K562 (cell line): ENCODE measurements at regions not wholly inside any gene's neighbourhood (a gene's known extent, or its start where the extent isn't known, plus 50 kb on each side); places are given as distances from the start of the nearest gene placed in this dataset.
A peak's percentile ranks its signal among the peaks of the same experiment; 100 is the strongest.

Source experiments
- ATAC-seq: fragments of 200-7000 bp; cut with Tn5 transposase; 3 replicates; pipeline ENCODE4 v1.9.1; 2020; ENCODE audit warnings: moderate library complexity
- BruUV-seq: library from RNA; stranded (reverse); fragments of 400-500 nt; replicated peaks from 2 replicates; lab custom pipeline; 2021; lab: Mats Ljungman, UMichigan
- CTCF ChIA-PET: fragments of 300-600 bp; formaldehyde crosslinking; extraction: SDS; loops from one replicate; lab custom pipeline; 2021; ENCODE audit warnings: low intra/inter-chr PET ratio; lab: Yijun Ruan, JAX
- POLR2A ChIA-PET: fragments of 300-600, 350-650 bp; sonication (Branson Sonifier 250); formaldehyde crosslinking; extraction: SDS; loops from one replicate; lab custom pipeline; 2021; ENCODE audit warnings: antibody characterized with exemption, inconsistent platforms; lab: Yijun Ruan, JAX
- DNase-seq, 4 experiments: peaks; one replicate each; pipeline versions ENCODE4 v3.0.0 to v3.0.0-alpha.2; 2011 to 2018; ENCODE audit warnings: low spot score in 3 of 4, mixed read lengths in 3 of 4; ENCODE audit errors: extremely low read depth in 1 of 4
- FAIRE-seq: peaks from 2 replicates; lab custom pipeline; 2011; peaks lifted over from hg19 to GRCh38; lab: Jason Lieb, UNC
- H2AFZ ChIP-seq: 2 replicates; pipeline ENCODE4 v1.6.0; 2011; ENCODE audit warnings: low read depth, low read length, control low read depth, inconsistent platforms
- H3K27ac ChIP-seq: fragments of 200-600 bp; 3 replicates; pipeline ENCODE4 v1.8.0; 2011; ENCODE audit warnings: low read depth, mild to moderate bottlenecking, control low read depth, inconsistent platforms, low read length, moderate library complexity, mixed read lengths; ENCODE audit errors: extremely low read depth
- H3K27me3 ChIP-seq, 2 experiments: fragments of 300-600 bp in 1 of 2; 2 replicates in 1 of 2; 3 replicates in 1 of 2; pipeline versions ENCODE4 v1.6.0 to v1.8.0; 2011; ENCODE audit warnings: inconsistent platforms in 2 of 2, low read length in 2 of 2, mild to moderate bottlenecking in 1 of 2, mixed read lengths in 1 of 2, moderate library complexity in 1 of 2; ENCODE audit not compliant: control insufficient read depth in 2 of 2, insufficient read depth in 2 of 2
- H3K36me3 ChIP-seq: fragments of 300-600 bp; 3 replicates; pipeline ENCODE4 v1.8.0; 2011; ENCODE audit warnings: mild to moderate bottlenecking, low read length, inconsistent platforms; ENCODE audit not compliant: control insufficient read depth, insufficient read depth
- H3K4me1 ChIP-seq, 2 experiments: fragments of 200-600 bp in 1 of 2; replicated peaks in 1 of 2; 2 replicates in 1 of 2; 3 replicates in 1 of 2; pipeline versions ENCODE4 v1.5.1 to v1.8.0; 2011; ENCODE audit warnings: inconsistent platforms in 2 of 2, low read length in 2 of 2, mild to moderate bottlenecking in 1 of 2, mixed read lengths in 1 of 2, moderate library complexity in 1 of 2; ENCODE audit not compliant: control insufficient read depth in 2 of 2, insufficient read depth in 2 of 2
- H3K4me2 ChIP-seq: 2 replicates; pipeline ENCODE4 v1.6.1; 2011; ENCODE audit warnings: low read length, control low read depth, inconsistent platforms, mixed read lengths; ENCODE audit not compliant: insufficient read depth
- H3K4me3 ChIP-seq: fragments of 200-600 bp; sonication (generic), shearing (Covaris generic); 2 replicates; pipeline ENCODE4 v1.5.1; 2016; ENCODE audit warnings: control low read depth, inconsistent platforms
- H3K79me2 ChIP-seq: fragments of 200-600 bp; 3 replicates; pipeline ENCODE4 v1.8.0; 2011; ENCODE audit warnings: low read length, inconsistent platforms; ENCODE audit not compliant: control insufficient read depth, insufficient read depth
- H3K9ac ChIP-seq, 2 experiments: 2 replicates each; pipeline versions ENCODE4 v1.6.0 to v1.6.1; 2011; ENCODE audit warnings: low read depth in 2 of 2, low read length in 2 of 2, control low read depth in 1 of 2, inconsistent platforms in 1 of 2, mild to moderate bottlenecking in 1 of 2, mixed read lengths in 1 of 2; ENCODE audit not compliant: insufficient read depth in 1 of 2
- H3K9me1 ChIP-seq: one replicate; pipeline ENCODE4 v1.6.0; 2011; ENCODE audit warnings: inconsistent platforms, mild to moderate bottlenecking, low read length, moderate library complexity; ENCODE audit not compliant: control insufficient read depth, insufficient read depth
- H3K9me3 ChIP-seq: replicated peaks from 2 replicates; pipeline ENCODE4 v1.5.1; 2011; ENCODE audit warnings: low read depth, low read length, inconsistent platforms; ENCODE audit not compliant: control insufficient read depth, insufficient read depth
- H4K20me1 ChIP-seq: replicated peaks from 2 replicates; pipeline ENCODE4 v1.6.1; 2011; ENCODE audit warnings: low read length, inconsistent platforms, mixed read lengths; ENCODE audit not compliant: control insufficient read depth, insufficient read depth
- CXXC5 ChIP-seq: fragments of 250-450 bp; sonication (Bioruptor Pico); IDR thresholded peaks from 2 replicates; pipeline ENCODE4 v1.8.0; 2022; ENCODE audit warnings: inconsistent platforms, mild to moderate bottlenecking, moderate library complexity
- ETS2 ChIP-seq: IDR thresholded peaks from 2 replicates; pipeline ENCODE4 v1.6.1; 2016; ENCODE audit warnings: borderline replicate concordance, missing genetic modification characterization, mild to moderate bottlenecking, moderate library complexity, missing compliant biosample characterization; ENCODE audit not compliant: poor library complexity, severe bottlenecking
- HCFC1 ChIP-seq: IDR thresholded peaks from 2 replicates; pipeline ENCODE4 v1.6.1; 2012; ENCODE audit warnings: low read depth, low read length, improper control_type of control experiment
- KDM5B ChIP-seq: fragments of 200-600 bp; sonication (generic); IDR thresholded peaks from 2 replicates; pipeline ENCODE4 v1.6.1; 2012; ENCODE audit warnings: low read depth, mild to moderate bottlenecking, moderate library complexity, low read length, control low read depth, inconsistent platforms; ENCODE audit not compliant: insufficient replicate concordance
- MEF2A ChIP-seq: IDR thresholded peaks from 2 replicates; pipeline ENCODE4 v1.6.1; 2011; ENCODE audit warnings: low read depth, mild to moderate bottlenecking, low read length, moderate library complexity; ENCODE audit not compliant: control insufficient read depth
- PHF8 ChIP-seq: fragments of 200-600 bp; sonication (generic); IDR thresholded peaks from 2 replicates; pipeline ENCODE4 v1.6.1; 2012; ENCODE audit warnings: mixed run types, mild to moderate bottlenecking, inconsistent platforms, low read length, moderate library complexity, borderline replicate concordance
- TFAP4 ChIP-seq: sonication (generic); formaldehyde crosslinking; IDR thresholded peaks from 2 replicates; pipeline ENCODE4 v1.8.0; 2022; ENCODE audit warnings: missing genetic modification reagents, mild to moderate bottlenecking, moderate library complexity, borderline replicate concordance
- ZNF197 ChIP-seq: fragments of 200-800 bp; sonication (Bioruptor generic); IDR thresholded peaks from 2 replicates; pipeline ENCODE4 v1.6.1; 2016; ENCODE audit warnings: low read depth, missing genetic modification characterization, missing compliant biosample characterization
- ZNF551 ChIP-seq: fragments of 250-450 bp; sonication (Bioruptor Pico); IDR thresholded peaks from 2 replicates; pipeline ENCODE4 v1.5.0; 2021; ENCODE audit warnings: mild to moderate bottlenecking, moderate library complexity
- ZNF668 ChIP-seq: fragments of 250-450 bp; sonication (Bioruptor Pico); IDR thresholded peaks from 2 replicates; pipeline ENCODE4 v1.8.0; 2022; ENCODE audit warnings: mild to moderate bottlenecking, inconsistent platforms
- WGBS: fragments of 100-300 bp; shearing (Covaris generic); methylation state at CpG from one replicate; pipeline ENCODE4 v1.1.6; 2016; ENCODE audit warnings: low coverage, mixed read lengths; ENCODE audit not compliant: insufficient coverage; ENCODE audit errors: missing lambda C conversion rate; 5-methylcytosine and 5-hydroxymethylcytosine counted together
- in situ Hi-C: fragments of 300-500 bp; cut with MboI; formaldehyde crosslinking; loops from 4 replicates; pipeline ENCODE4 v1.15.0; 2018; ENCODE audit warnings: inconsistent platforms, mixed read lengths
- intact Hi-C: fragments of 100-400 bp; cut with micrococcal nuclease; formaldehyde crosslinking; loops from 2 replicates; pipeline ENCODE4 v1.14.2; 2022
- TF ChIP-seq, protein P1 (sequence below), 2 experiments: fragments of 450-650 bp in 1 of 2; sonication (generic) in 1 of 2; formaldehyde crosslinking in 1 of 2; IDR thresholded peaks in 1 of 2; conservative IDR thresholded peaks in 1 of 2; 2 replicates each; pipeline versions ENCODE4 v1.6.1 to v1.8.1; 2016 to 2023; ENCODE audit warnings: mild to moderate bottlenecking in 2 of 2, moderate library complexity in 2 of 2, inconsistent platforms in 1 of 2, missing genetic modification reagents in 1 of 2
- TF ChIP-seq, protein P2 (sequence below), 2 experiments: fragments of 450-650 bp in 1 of 2; sonication (generic) in 1 of 2; formaldehyde crosslinking; conservative IDR thresholded peaks; 2 replicates each; pipeline versions ENCODE4 v1.4.0 to v1.8.1; 2020 to 2022; ENCODE audit warnings: mild to moderate bottlenecking in 1 of 2, missing genetic modification reagents in 1 of 2
- TF ChIP-seq, protein P3 (sequence below): fragments of 200-800 bp; sonication (Bioruptor generic); IDR thresholded peaks from 2 replicates; pipeline ENCODE4 v1.6.1; 2017; ENCODE audit warnings: missing genetic modification characterization, missing compliant biosample characterization

GRCh38 chr5:124902097-124902821 is 155.8 kb upstream of the ZNF608 start (continued):
- TF ChIP-seq MEF2A (peak; percentile 80), TFAP4 (CRISPR knock-in tag) (no peak)
- TF ChIP-seq, protein P1, sequence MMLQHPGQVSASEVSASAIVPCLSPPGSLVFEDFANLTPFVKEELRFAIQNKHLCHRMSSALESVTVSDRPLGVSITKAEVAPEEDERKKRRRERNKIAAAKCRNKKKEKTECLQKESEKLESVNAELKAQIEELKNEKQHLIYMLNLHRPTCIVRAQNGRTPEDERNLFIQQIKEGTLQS (IDR thresholded peaks at IDR 0.05): 0 out of 2 replicates have a peak, but pooled peaks have one; percentile 33
- TF ChIP-seq, protein P1 (CRISPR knock-in tag; conservative IDR thresholded peaks at IDR 0.05): no peak

DNA sequence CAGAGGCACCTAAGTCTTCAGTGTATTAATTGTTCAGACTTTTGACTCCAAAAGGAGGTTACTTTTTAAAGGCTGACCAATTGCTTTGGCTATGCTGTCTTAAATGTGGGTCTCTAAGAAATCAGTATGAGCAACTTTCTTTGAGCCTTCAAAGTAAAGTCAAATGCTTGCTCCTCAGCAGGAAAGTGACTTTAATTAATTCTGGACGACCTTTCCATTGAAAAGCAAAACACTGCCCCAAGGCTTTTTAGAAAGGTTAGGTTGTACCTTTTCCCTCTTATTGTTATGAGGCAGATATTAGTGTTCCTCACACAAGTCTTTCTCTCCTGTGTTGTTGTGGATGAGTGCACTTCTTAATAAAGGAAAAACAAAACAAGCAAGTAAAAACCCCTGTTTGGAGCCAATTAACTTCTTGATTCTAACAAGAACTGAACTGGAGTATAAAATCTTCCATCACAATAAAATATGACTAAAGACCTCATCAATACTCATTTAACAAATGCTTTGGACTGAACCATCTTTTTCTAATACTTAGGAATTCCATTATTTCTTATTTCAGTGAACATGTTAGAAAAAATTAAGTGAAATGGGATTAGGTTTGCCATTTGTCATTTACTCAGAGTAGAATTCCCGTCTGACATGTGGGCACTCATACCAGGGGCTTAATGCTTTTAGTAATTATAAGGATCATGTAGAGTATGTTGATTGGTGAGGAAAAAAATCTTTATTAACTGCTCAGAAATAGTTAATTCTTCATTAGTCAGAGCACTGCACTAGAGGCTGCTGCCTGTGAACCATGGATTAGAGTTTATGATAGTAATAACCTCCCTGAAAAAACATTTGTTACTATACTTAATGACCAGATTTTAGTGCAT is 159.1 kb upstream of the ZNF608 start:
- H3K4me2 ChIP-seq: no peak overlapping the region
- intact Hi-C loops: no loop called here
- DNase-seq (no peak), ATAC-seq (no peak), FAIRE-seq (no peak)
- ChIA-PET POLR2A (no interaction called here), CTCF (no interaction called here)
- no peak overlapping the region for H2AFZ ChIP-seq
- H3K27me3 ChIP-seq: no peaks in the 10 kb centered on the region
- 29% methylated on average over 2 of the region's 2 CpGs for WGBS
- BruUV-seq: no TSS peak
- no peak overlapping the region for H3K27ac ChIP-seq
- in situ Hi-C loops: no loop called here
- H3K9me3 ChIP-seq: no peaks in the 10 kb centered on the region
- H3K36me3 ChIP-seq: no peaks in the 10 kb centered on the region
- no peak overlapping the region for H3K9ac ChIP-seq
- H3K9me1 ChIP-seq: no peaks in the 10 kb centered on the region
- no peak overlapping the region for H3K4me3 ChIP-seq
- H3K4me1 ChIP-seq: no peaks in the 10 kb centered on the region; a peak in 1 of 5 replicates
- H3K79me2 ChIP-seq: no peaks in the 10 kb centered on the region
- no peaks in the 10 kb centered on the region for H4K20me1 ChIP-seq
- no peak for TF ChIP-seq PHF8
- TF ChIP-seq, protein P2, sequence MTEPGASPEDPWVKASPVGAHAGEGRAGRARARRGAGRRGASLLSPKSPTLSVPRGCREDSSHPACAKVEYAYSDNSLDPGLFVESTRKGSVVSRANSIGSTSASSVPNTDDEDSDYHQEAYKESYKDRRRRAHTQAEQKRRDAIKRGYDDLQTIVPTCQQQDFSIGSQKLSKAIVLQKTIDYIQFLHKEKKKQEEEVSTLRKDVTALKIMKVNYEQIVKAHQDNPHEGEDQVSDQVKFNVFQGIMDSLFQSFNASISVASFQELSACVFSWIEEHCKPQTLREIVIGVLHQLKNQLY (CRISPR knock-in tag; conservative IDR thresholded peaks at IDR 0.05): no peak
- TF ChIP-seq, protein P3, sequence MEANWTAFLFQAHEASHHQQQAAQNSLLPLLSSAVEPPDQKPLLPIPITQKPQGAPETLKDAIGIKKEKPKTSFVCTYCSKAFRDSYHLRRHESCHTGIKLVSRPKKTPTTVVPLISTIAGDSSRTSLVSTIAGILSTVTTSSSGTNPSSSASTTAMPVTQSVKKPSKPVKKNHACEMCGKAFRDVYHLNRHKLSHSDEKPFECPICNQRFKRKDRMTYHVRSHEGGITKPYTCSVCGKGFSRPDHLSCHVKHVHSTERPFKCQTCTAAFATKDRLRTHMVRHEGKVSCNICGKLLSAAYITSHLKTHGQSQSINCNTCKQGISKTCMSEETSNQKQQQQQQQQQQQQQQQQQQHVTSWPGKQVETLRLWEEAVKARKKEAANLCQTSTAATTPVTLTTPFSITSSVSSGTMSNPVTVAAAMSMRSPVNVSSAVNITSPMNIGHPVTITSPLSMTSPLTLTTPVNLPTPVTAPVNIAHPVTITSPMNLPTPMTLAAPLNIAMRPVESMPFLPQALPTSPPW (CRISPR knock-in tag): no peak
- TF ChIP-seq CXXC5: no peak
- no peak for TF ChIP-seq ZNF551
- no peak for TF ChIP-seq KDM5B
- TF ChIP-seq HCFC1: no peak
- no peak for TF ChIP-seq ZNF668 (CRISPR knock-in tag)
- TF ChIP-seq ETS2 (tag): no peak
- no peak for TF ChIP-seq ZNF197 (CRISPR knock-in tag)
